GM18868 (cell line): ENCODE measurements at regions not wholly inside any gene's neighbourhood (a gene's known extent, or its start where the extent isn't known, plus 50 kb on each side); places are given as distances from the start of the nearest gene placed in this dataset.
A peak's percentile ranks its signal among the peaks of the same experiment; 100 is the strongest.
"Not testable (repeated sequence)": the region's sequence is repeated elsewhere in the genome, so short reads cannot be mapped to it uniquely, and the experiment has no call there.

Source experiments
- ATAC-seq: cut with Tn5 transposase; IDR thresholded peaks from one replicate; pipeline ENCODE4 v1.9.1; 2021; ENCODE audit warnings: mild to moderate bottlenecking, moderate library complexity; ENCODE audit not compliant: unreplicated experiment

GRCh38 chr12:67034110-67034879, 234.9 kb upstream of the CAND1 start:
- ATAC-seq, result no peak

GRCh38 chr12:67035121-67035520, 234.0 kb upstream of the CAND1 start:
- ATAC-seq, result no peak

DNA sequence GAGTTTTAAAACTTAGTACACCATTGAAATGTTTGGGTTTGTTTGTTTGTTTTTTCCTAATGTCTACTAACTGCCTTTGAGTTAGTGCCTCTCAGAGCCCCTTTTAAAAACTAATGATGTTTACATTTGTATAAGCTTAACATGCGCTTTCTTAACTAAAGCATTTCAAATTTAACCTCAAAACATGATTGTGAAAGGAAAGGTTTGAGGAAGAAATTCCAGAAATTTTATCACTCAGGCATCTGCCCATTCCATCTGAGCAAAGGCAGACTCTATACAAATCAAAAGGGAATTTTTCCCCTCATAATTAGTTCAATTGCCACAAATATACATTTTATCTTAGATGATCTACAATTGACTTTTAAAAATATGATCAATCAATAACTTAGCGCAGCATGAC, 230.7 kb upstream of the CAND1 start:
- no peak for ATAC-seq

- ATAC-seq, result no peak
These were observed 228.9 kb upstream of the CAND1 start for GRCh38 chr12:67039995-67040860.

DNA sequence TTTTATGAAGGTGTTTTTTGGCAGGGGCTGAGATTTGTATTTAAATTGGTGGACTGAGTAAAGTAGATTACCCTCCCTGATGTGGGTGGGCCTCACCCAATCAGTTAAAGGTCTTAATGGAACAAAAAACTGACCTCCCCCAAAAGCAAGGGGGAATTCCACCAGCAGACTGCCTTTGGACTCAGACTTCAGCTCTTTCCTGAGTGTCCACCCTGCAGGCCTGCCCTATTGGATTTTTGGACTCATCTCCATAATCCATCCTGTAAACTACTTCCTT, 228.4 kb upstream of the CAND1 start:
- no peak for ATAC-seq

DNA sequence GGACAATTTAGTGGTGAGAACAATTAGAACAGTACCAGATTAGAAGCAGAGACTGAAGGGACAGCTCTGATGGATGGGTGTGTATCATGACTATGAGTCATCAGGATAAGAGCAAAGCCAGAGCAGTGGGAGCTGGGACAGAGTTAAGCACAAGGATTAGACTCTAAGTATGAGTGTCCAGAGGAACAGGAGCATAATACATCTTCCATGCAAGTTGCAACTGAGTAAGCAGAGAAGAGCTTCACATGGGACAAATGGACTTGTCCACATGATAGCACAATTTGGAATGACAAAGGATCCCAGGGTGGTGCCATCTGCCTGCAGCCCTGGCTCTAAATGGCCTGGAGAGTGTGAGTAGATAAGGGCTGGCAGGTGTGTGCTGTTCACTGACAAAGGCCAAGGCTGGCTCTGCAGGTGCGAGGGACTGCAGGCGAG, 226.4 kb upstream of the CAND1 start:
- no peak for ATAC-seq

GRCh38 chr12:67043771-67044170, 225.4 kb upstream of the CAND1 start:
- no peak for ATAC-seq

DNA sequence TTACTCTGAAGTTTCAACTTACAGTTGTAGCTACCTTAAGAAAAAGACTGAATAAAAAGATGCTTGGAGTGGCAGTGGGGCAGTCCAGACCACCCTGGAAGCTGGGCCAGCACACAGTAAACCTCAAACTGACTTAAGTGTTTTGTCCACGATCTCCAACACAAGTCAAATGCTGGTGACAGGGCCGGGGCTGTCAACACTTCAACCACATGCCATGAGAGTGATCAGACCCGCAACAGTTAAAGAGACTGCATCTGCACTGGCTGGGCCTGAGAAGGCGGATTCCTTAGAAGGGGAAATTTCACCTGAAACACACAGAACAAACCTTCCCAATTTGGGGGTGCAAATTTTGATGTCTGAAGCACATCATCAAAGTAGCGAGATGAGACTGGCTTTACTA, 223.5 kb upstream of the CAND1 start:
- no peak for ATAC-seq

DNA sequence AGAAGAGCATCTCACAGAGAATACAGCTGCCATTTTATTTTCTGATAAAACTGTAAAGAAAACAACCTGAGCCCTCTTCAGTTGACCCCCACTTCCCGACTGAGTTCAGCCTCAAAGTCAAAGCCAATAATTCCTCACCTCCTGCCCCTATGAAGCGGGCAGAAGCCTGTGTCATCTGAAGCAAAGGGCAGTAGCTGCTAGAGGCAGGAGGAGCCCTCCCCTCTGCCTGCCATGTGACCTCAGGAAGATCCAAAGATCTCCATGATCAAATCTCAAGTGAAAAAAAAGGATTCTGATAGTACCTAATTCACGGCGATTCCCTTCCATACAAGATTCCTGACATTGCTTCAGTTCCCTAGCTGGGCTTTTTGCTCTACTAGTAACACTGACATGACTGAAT, 223.1 kb upstream of the CAND1 start:
- ATAC-seq, result no peak

DNA sequence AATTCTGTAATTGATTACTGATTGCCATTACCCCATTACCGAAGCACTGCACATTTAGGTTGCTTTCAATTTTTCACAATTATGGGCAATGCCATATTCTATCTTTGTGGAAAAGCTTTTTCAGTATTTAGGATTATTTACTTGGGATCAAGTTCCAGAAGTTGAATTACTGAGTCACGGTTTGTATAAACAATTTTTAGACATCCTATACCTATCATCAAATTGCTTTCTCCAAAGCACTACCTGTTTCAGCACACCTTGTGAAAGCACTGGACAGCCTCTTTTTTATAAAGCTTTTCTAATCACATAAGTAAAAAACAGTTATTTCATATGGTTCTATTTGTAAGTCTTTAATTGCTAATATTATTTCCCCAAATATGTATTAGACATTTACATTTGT, 221.5 kb upstream of the CAND1 start:
- ATAC-seq, result no peak

- no peak for ATAC-seq
These were observed 220.8 kb upstream of the CAND1 start for GRCh38 chr12:67048371-67048770.

DNA sequence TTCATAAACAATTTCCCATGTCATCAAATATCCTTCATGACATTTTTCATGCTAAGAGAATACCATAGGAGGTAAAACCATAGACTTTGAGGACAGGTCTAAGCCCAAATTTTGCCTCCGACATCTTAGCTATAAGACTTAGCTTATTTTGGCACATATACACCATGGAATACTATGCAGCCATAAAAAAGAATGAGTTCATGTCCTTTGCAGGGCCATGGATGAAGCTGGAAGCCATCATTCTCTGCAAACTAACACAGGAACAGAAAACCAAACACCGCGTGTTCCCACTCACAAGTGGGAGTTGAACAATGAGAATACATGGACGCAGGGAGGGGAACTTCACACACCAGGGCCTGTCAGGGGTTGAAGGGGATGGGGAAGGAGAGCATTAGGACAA, 220.0 kb upstream of the CAND1 start:
- not testable (repeated sequence) for ATAC-seq

DNA sequence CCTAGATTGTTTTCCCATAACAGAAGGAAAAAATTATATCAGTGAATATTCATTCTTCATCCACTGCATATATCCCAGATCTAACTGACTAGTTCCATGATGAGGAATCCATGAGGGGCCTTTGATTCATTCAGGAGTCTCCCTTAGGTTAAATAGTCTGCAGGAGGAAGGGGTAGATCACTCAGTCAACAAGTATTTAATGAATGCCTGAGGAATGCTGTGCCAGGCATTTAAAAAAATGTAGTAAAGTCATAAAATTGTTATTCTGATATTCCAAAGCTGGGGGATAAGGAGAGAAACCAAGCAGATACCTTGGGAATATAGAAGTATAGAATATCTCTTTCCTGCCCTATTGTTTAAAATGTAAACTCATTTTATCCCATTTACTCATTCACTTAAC, 216.2 kb upstream of the CAND1 start:
- no peak for ATAC-seq

- ATAC-seq, result no peak
These were observed 212.8 kb upstream of the CAND1 start for GRCh38 chr12:67056329-67056728.

DNA sequence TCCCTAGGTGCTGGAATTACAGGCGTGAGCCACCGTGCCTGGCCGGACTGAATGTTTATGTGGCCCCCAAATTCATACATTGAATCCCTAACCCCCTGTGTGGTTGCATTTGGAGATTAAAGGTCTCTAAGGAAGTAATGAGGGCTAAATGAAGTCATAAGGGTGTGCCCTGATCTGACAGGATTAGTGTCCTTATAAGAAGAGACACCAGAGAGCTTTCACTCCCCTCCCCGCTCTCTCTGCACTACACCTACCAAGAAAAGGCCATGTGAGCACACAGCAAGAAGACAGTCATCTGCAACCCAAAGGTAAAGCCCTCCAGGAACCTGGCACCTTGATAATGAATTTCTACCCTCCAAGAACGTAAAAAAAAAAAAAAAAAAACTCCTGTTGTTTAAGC, 212.1 kb upstream of the CAND1 start:
- ATAC-seq, result no peak

DNA sequence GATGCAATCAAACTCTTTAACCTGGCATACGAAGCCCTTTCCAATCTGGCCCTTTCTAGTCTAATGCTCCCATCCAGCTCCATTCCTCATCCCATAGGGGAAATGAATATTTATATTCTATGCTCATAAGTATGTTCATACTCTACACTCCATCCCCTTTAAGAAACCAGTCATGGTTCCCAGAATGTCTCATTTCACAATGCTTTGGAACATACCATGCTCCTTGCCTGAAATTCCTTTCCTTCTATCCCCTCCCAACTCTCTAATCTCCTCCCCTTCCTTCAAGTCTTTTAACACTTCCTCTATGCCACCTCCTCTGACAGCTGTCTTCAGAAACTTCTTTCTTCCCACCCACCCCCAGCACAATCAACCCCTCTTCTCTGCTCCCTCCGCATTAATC, 207.0 kb upstream of the CAND1 start:
- no peak for ATAC-seq

GRCh38 chr12:67067453-67068203, 201.5 kb upstream of the CAND1 start:
- ATAC-seq, result no peak

GRCh38 chr12:67068204-67068731, 200.9 kb upstream of the CAND1 start:
- no peak for ATAC-seq

GRCh38 chr12:67068761-67069450, 200.3 kb upstream of the CAND1 start:
- peak; percentile 57 for ATAC-seq

DNA sequence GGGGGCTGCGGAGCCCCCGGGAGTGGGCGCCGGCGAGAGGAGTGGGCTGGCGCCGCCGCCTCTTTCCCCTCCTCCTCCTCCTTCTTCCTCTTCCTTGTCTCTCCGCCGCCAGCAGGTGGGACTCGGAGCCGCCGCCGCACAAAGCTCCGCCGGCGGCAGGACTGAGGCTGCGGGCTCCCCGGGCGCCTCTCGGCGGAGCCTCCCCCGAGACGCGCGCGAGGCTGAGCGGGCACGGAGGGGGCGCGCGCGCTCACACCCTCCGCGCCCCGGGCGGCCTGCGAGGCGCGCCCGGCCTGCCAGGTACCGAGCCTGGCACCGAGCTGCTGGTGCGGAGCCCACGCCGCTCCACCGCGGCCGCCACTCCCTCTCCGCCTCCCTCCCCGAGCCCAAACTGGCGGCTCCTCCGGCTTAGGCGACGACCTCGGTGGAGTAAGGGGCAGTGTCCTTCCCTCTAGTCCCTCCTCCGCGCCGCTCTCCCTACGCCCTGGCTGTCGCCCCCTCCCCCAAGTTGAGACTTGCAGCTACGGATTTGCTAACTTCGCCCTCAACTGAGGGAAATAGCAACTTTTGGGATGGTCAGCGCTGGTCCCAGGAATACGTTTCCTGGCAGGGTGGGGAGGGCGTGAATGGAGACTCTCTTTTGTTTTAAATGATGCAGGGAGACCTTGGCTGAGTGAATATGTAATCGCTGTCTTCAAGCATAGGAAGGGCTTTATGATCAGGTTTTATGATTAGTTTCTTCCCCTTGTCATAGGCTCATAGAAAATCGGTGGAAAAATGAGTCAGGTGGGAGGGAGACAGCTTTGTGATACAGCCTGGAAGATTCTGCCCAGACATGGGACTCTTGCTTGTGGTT, 199.5 kb upstream of the CAND1 start:
- ATAC-seq, result peak; percentile 71
